OCI-LY7 (cell line): ENCODE measurements at regions not wholly inside any gene's neighbourhood (a gene's known extent, or its start where the extent isn't known, plus 50 kb on each side); places are given as distances from the start of the nearest gene placed in this dataset.

Experiments
- BruUV-seq: library from RNA; stranded (reverse); fragments of 400-500 nt; replicated peaks from 2 replicates; lab custom pipeline; 2021; lab: Mats Ljungman, UMichigan
- CTCF ChIA-PET: fragments of 300-600 bp; sonication (Branson Sonifier 250); formaldehyde crosslinking; loops from one replicate; lab custom pipeline; 2022; ENCODE audit warnings: antibody characterized with exemption; ENCODE audit not compliant: unreplicated experiment; lab: Charles Lee
- POLR2A ChIA-PET: fragments of 300-600 bp; sonication (Branson Sonifier 250); formaldehyde crosslinking; loops from one replicate; lab custom pipeline; 2022; ENCODE audit warnings: antibody characterized with exemption; lab: Charles Lee
- DNase-seq: peaks from one replicate; pipeline ENCODE4 v3.0.0-alpha.2; 2015; ENCODE audit warnings: low spot score
- H2AFZ ChIP-seq: fragments of 200-600 bp; sonication (generic), shearing (Covaris generic); 2 replicates; pipeline ENCODE4 v1.6.1; 2014; ENCODE audit warnings: mild to moderate bottlenecking, antibody characterized with exemption, low read length, moderate library complexity
- H3K27ac ChIP-seq: fragments of 200-600 bp; sonication (generic); 2 replicates; pipeline ENCODE4 v1.5.1; 2014; ENCODE audit warnings: mixed run types, low read depth, mild to moderate bottlenecking, moderate library complexity, low read length, inconsistent platforms; ENCODE audit not compliant: poor library complexity, severe bottlenecking
- H3K36me3 ChIP-seq: fragments of 200-600 bp; sonication (generic); 2 replicates; pipeline ENCODE4 v1.6.1; 2014; ENCODE audit warnings: mild to moderate bottlenecking, antibody characterized with exemption, low read length, moderate library complexity, mixed read lengths; ENCODE audit not compliant: insufficient read depth
- H3K4me1 ChIP-seq: fragments of 200-600 bp; sonication (generic); 2 replicates; pipeline ENCODE4 v1.5.1; 2014; ENCODE audit warnings: mild to moderate bottlenecking, low read length; ENCODE audit not compliant: insufficient read depth, poor library complexity, severe bottlenecking
- H3K4me2 ChIP-seq: fragments of 200-600 bp; sonication (generic); 2 replicates; pipeline ENCODE4 v1.6.1; 2014; ENCODE audit warnings: mild to moderate bottlenecking, low read length
- H3K4me3 ChIP-seq: fragments of 200-600 bp; sonication (generic); 2 replicates; pipeline ENCODE4 v1.5.1; 2014; ENCODE audit warnings: mild to moderate bottlenecking, low read depth, low read length; ENCODE audit not compliant: poor library complexity, severe bottlenecking
- H3K79me2 ChIP-seq: fragments of 200-600 bp; sonication (generic); 2 replicates; pipeline ENCODE4 v1.6.1; 2016; ENCODE audit warnings: low read depth, mild to moderate bottlenecking, low read length, moderate library complexity, mixed read lengths; ENCODE audit not compliant: insufficient read depth
- H3K9me2 ChIP-seq: fragments of 200-600 bp; sonication (generic); 2 replicates; pipeline ENCODE4 v1.6.1; 2016; ENCODE audit warnings: mild to moderate bottlenecking, low read length, mixed read lengths; ENCODE audit not compliant: insufficient read depth
- H3K9me3 ChIP-seq: fragments of 200-600 bp; sonication (generic); 2 replicates; pipeline ENCODE4 v1.6.1; 2014; ENCODE audit warnings: mild to moderate bottlenecking, mixed run types, low read length, mixed read lengths
- H4K20me1 ChIP-seq: fragments of 200-600 bp; sonication (generic); 2 replicates; pipeline ENCODE4 v1.6.1; 2014; ENCODE audit warnings: mild to moderate bottlenecking, antibody characterized with exemption, low read length, moderate library complexity, mixed read lengths; ENCODE audit not compliant: insufficient read depth
- EZH2phosphoT487 ChIP-seq: fragments of 200-600 bp; sonication (generic); IDR thresholded peaks from 2 replicates; pipeline ENCODE4 v1.6.1; 2018; ENCODE audit warnings: low read depth, borderline replicate concordance, mild to moderate bottlenecking, mixed run types, antibody characterized with exemption, low read length, moderate library complexity, mixed read lengths
- intact Hi-C: fragments of 100-400 bp; cut with micrococcal nuclease; formaldehyde crosslinking; loops from one replicate; pipeline ENCODE4 v1.10.0; 2022; ENCODE audit not compliant: unreplicated experiment
- TF ChIP-seq, protein P1 (sequence below): fragments of 200-600 bp; sonication (generic); conservative IDR thresholded peaks from 2 replicates; pipeline ENCODE4 v1.5.1; 2014; ENCODE audit warnings: mild to moderate bottlenecking, antibody characterized with exemption, low read length, moderate library complexity, mixed read lengths

DNA sequence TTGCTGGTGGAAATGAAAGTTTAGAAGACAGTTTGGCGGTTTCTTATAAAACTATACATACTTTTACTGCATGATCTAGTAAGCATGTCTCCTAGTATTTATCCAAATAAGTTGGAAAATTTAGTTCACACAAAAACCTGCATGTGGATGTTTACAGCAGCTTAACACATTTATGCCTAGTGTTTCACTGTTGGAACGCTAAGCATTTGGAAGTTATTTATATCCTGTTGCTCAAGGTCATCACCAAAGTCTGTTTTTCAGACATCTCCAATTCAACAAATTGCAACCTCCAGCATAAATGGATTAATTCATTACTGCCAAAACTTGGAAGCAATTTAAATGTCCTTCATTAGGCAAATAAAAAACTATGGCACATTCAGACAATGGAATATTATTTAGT, 461.8 kb downstream of the SUCLA2 start:
- no peaks in the 10 kb centered on the region for H4K20me1 ChIP-seq
- no peaks in the 10 kb centered on the region for H3K4me1 ChIP-seq
- CTCF ChIA-PET, result no interaction called here
- TF ChIP-seq, protein P1, sequence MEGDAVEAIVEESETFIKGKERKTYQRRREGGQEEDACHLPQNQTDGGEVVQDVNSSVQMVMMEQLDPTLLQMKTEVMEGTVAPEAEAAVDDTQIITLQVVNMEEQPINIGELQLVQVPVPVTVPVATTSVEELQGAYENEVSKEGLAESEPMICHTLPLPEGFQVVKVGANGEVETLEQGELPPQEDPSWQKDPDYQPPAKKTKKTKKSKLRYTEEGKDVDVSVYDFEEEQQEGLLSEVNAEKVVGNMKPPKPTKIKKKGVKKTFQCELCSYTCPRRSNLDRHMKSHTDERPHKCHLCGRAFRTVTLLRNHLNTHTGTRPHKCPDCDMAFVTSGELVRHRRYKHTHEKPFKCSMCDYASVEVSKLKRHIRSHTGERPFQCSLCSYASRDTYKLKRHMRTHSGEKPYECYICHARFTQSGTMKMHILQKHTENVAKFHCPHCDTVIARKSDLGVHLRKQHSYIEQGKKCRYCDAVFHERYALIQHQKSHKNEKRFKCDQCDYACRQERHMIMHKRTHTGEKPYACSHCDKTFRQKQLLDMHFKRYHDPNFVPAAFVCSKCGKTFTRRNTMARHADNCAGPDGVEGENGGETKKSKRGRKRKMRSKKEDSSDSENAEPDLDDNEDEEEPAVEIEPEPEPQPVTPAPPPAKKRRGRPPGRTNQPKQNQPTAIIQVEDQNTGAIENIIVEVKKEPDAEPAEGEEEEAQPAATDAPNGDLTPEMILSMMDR, result no peak
- no peak for TF ChIP-seq EZH2phosphoT487
- no peaks in the 10 kb centered on the region for H3K9me2 ChIP-seq
- intact Hi-C loops, result no loop called here
- DNase-seq, result no peak
- no peak overlapping the region for H2AFZ ChIP-seq
- no TSS peak for BruUV-seq
- H3K36me3 ChIP-seq, result no peaks in the 10 kb centered on the region
- no peak overlapping the region for H3K4me2 ChIP-seq
- POLR2A ChIA-PET, result no interaction called here
- H3K79me2 ChIP-seq, result no peaks in the 10 kb centered on the region
- H3K4me3 ChIP-seq, result no peak overlapping the region
- no peak overlapping the region for H3K27ac ChIP-seq
- no peaks in the 10 kb centered on the region for H3K9me3 ChIP-seq

DNA sequence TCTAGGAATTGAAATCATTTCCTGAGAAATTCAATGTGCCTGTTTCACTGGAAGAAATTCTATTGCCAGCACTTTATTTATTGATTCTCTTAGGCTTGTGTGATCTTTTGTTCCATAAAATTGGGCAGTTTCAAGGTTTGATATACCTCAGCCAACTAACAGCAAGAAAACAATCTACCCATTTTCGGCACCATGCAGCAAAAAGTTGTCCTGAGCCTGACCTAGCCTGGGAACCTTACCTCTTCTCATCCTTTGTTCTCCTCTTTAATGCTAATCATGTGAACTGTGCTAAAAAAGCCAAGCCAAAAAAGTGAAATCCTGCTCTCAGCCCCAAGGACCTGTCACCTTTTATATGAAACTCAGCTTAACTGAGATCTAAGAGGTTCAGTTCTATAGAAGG, 477.3 kb downstream of the SUCLA2 start:
- Histone ChIP-seq H3K27ac (no peak overlapping the region), H4K20me1 (no peaks in the 10 kb centered on the region), H3K9me3 (no peaks in the 10 kb centered on the region), H2AFZ (no peak overlapping the region), H3K4me3 (no peak overlapping the region), H3K79me2 (no peaks in the 10 kb centered on the region), H3K4me1 (no peaks in the 10 kb centered on the region), H3K4me2 (no peak overlapping the region), H3K36me3 (no peaks in the 10 kb centered on the region), H3K9me2 (no peaks in the 10 kb centered on the region)
- ChIA-PET CTCF (no interaction called here), POLR2A (interaction anchor here (1.4 kb wide), 1 partner anchor 10 kb away, joined by 3 read pairs; no protein-coding TSS in a partner anchor)
- no TSS peak for BruUV-seq
- DNase-seq, result no peak
- intact Hi-C loops, result no loop called here
- TF ChIP-seq, protein P1, result no peak
- no peak for TF ChIP-seq EZH2phosphoT487

- no peak overlapping the region for H3K4me3 ChIP-seq
- no peaks in the 10 kb centered on the region for H3K9me3 ChIP-seq
- CTCF ChIA-PET, result no interaction called here
- no peaks in the 10 kb centered on the region for H3K4me1 ChIP-seq
- H4K20me1 ChIP-seq, result no peaks in the 10 kb centered on the region
- H3K4me2 ChIP-seq, result no peak overlapping the region
- H2AFZ ChIP-seq, result no peak overlapping the region
- H3K79me2 ChIP-seq, result no peaks in the 10 kb centered on the region
- DNase-seq, result no peak
- TF ChIP-seq, protein P1, result no peak
- no peak for TF ChIP-seq EZH2phosphoT487
- H3K27ac ChIP-seq, result no peak overlapping the region
- intact Hi-C loops, result no loop called here
- H3K36me3 ChIP-seq, result no peaks in the 10 kb centered on the region
- H3K9me2 ChIP-seq, result no peaks in the 10 kb centered on the region
- BruUV-seq, result no TSS peak
- POLR2A ChIA-PET, result interaction anchor here (1.1 kb wide), 1 partner anchor 25 kb away, joined by 3 read pairs; no protein-coding TSS in a partner anchor
These were observed 479.1 kb downstream of the SUCLA2 start for GRCh38 chr13:47521890-47522487.
